ENCODE measurements at regions not wholly inside any gene's neighbourhood (a gene's known extent, or its start where the extent isn't known, plus 50 kb on each side); places are given as distances from the start of the nearest gene placed in this dataset.

DNA sequence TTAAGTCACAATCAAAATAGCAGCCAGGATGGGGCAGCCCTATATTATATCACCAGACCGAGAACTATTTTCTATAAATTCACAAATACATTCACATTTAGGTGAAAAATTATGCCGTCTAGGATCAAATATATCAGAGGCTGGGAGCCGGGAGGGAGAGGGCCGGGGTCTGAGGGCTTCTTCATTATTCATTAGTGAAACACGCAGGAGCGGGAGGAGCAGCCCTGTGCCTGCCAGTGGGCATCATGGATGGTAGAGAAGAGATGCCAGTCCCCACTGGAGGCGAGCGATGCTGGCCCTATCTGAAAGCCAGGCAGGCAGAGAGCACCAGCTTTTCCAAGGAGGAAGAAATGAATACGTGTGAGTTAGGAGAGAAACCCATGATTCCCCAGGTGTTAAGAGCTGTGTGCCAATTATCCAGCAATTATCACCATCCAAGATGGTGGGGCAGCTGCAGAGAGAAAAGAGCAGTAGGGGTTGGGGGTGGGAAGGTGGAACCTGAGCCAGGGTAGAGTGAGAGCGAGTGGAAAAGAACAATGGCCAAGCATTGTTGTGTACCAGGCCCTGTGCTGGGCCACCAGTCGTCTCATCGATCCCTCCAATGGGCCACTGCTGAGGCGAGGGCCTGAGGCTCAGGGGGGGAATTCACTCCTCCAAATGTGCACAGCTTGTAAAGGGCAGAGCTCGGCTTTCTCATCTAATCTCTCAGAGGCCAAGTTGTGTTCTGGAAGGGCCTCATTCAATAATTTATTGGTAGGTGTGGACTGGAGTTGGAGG lies 261.3 kb upstream of the TLE3 start:
- no peak for DNase-seq

DNA sequence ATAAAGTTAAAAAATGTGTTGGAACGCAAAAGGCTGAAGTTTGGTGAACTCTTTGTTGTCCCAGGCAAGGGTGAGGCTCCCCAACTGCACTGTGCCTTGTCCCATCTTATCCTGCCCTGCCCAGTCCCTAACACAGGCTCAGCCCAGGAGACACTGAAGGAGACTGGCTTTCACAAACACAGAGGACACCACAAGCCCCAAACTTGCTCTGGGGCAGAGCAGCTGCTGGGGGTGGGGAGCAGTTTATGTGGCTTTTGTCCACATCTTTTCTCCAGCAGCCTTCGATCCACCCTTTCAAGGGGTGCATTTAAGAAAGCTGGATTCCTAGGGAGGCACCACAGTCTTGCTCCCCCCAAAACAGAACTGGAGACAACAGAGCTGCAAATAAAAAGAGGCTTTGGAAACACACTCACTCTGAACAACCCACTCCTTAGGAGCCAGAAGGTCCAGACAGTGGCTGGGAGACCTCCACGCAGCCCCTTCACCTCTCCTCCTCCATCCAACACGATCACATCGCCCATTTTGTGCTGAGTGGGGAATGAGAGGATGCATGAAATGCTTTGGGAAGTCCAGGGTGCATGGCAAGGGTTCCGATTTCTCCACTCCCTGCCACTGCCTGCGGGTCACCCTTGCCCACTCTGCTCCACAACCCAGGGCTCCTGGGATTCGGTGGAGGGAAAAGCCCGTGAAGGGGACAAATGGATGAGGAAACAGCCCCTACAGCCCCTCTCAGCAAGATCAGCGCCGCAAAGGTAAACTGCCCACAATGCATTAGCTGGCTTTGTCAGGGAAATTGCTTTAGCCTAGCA lies 260.5 kb upstream of the TLE3 start:
- DNase-seq, result no peak

DNA sequence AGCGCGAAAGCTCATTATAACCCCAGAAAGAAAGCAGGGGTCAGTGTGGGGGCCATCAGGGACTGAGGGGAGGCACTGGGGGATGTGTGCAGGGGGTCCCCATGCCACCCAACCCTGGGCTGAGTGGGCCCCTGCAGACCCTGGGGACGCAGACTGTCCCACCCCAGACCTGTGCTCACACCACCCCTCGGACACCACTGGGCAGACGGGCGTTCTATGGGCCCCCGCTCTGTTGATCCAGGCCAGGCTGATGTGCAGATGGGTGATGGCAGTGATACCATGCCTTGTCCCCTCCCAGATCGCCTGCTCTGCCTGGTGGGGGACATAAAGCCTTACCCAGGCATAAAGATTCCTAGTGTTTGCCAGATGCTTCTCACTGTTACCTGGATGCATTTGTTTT lies 259.7 kb upstream of the TLE3 start:
- DNase-seq, result no peak

DNA sequence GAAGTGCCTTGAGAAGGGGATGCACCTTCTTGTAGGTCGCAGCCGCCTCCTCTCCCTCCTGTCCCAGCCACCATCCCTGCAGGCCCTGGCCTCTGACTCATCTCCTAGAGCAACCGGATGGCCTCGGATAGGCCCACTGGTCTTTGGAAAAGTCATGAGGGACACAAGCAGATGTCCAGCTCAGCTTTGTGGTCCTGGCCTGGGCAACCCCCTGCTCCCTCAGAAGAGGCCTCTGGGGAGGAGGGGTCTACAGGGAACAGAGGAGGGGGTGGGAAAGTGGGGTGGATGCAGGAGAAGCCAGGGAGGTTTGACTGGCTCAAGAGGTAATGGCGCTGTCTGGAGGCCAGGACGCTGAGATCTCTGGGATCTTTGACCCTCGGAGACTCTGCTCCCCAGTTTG lies 259.2 kb upstream of the TLE3 start:
- no peak for DNase-seq

DNA sequence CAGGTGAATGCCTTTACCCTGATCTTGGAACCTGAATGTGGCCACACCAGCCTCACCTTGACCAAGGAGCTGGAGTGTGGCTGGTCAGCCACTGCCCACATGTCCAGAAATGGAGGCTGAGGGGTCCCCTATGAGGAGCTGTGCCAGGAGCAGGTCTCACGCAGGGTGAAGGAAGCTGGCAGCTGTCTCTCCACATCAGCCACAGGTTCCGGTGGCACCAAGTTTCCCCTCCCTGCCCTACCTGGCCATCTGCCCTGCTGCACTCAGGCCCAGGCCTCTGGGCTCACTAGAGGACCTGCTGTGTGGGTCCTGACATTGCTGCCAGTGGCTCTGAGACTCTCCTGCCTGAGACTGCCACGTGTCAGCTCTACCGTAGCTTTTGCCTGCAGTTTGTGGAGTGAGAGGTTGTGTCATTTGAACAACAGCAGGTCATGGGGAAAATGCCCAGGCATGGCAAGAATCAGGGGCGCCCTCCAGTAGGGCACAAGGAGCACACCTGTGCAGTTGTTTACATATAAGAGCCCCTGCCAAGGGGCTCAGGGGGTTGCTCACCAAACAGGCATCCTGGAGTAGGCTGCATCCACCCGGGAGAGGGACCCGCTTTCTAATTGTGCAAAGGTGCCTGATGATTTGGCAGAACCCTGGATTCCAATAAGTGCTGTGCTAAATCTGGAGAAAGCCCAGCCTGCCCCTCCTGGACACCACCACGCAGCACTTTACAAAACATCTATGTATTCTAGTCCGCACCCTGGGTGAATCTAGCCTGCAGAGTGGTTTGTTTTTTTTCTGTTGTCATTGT lies 258.5 kb upstream of the TLE3 start:
- DNase-seq, result no peak

DNA sequence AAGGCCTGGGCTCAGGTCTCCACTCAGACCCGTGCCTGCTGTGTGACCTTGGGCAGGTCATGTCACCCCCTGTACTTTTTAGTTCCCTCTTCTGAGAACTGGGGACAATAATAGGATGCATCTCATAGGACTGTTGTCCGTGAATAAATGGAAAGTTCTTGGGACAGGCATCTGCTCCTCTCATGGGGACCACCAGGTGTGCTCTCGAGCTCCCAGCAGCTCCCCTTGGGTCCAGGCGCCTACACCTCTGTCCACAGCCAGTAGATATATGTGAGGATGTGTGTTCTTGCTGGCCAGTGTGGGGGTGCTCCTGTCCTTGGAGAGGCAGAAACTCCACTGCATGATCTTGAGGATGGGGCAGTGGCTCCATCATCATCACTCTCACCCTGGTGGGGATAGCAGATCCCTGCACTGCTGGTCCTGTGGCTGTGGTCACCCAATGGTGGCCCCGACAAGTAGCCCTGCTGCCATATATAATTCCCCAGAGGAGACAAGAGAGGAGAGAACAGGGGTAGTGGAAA lies 257.6 kb upstream of the TLE3 start:
- peak; percentile 4 for DNase-seq

DNA sequence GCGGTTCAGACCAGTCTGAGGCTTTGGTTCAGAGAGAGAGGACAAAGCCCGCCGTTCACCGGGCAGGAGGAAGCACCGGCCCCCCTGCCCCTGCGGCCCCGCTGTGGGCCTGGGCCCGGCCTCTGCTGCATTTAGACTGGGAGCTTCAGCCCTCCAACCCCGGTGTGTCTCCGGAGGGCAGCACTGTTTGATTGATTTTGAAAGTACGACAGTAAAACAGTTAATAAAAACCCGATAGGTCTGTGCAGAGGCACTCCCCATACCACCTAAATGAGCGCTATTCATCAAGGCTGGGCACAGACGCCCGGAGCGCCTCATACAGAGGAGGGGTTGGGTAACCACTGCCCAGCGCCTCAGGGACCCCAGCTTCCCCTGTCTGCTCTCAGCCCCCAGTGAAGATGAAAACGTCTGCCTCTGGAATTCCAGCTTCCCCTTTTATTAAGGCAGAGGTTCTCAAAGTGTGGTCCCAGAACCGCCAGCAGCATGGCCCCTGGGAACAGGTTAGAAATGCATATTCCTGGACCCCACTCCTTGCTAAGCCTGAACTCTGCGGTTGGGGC lies 256.7 kb upstream of the TLE3 start:
- no peak for DNase-seq

DNA sequence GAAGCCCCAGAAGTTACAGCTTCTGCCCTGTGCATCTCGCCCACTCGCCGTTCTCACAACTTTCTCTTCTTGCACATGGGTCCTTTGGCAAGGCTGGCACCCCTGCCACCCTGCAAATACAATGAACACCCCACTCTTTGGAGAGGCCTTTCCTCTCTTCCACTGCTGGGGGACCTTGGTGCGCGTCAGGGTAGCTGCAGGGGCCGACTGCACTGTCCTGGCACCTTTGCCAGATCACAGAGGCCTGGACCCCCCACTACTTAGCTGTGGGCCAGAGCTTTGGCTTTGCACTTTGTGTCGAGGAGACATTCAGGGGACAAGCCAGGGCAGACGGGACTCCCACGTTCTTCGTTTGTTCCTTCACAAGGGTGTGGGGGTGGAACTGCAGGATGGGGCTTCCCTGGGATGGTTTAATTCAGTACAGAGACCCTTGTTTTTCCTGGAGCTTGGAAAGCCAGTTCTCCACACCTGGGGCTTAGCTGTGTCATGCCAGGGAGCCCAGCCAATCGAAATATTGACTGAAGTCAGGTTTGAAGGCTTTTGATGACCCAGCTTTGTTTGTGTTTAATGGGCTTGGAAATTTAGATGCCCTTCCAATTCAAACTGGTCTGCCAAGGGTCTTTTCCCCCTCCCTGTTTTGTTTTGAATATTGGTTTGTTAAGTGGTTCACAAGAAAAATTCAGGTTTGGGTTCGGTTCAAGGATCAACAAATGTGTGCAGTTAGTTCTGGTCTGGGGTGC lies 256.1 kb upstream of the TLE3 start:
- no peak for DNase-seq

DNA sequence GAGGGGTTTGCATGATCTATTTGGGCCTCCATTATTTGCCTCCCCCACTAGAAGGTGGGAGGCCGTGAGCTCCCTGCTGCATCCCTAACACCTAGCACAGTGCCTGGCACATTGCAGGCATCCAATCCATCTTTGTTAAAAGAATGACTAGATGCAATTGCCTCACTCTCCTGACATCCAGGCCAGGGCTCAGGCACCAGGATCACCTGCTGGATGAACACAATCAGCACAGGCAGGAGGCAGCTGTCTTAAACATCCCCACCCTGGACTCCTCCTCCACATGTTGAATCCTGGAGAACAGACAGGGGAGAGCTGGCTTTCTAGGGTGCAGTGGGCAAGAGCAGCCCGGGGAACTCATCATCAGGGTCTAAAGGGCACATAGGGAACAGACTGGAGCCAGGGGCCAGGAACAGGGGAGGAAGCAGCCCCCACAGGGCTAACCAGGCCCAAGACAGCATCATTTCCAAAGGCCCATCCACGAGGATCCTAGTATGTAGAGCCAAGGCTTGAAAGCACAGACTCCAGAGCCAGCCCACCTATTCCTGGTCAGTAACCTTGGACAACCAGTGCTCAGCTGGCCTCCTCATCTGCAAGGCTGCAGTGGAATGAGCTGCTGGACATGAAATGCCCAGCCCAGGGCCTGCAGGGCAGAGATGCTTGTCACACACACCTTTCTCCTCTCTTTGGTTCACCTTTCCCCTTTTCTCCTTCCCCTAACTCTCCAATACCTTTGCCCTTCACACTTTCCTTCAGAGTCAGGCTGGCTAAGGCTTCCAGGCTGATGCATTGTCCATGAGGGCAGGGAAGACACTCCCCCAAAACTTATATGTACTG lies 254.4 kb upstream of the TLE3 start:
- no peak for DNase-seq

DNA sequence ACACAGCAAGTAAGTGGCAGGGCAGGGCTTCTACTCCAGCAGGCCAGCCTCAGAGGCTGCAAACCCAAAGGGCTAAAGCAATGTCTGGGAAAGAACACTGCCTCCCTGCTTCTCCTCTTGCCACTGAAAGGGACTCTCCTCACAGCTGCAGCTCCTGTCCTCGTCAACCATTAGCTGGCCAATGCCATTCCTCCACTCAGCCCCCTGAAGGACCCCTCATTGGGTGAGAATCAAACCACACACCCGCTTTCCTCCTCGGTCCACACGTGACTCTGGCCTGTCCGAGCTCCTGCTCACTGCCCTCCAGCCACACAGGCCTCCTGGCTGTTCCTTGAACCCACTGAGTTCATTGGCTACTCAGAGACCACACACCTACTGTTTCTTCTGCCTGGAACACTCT lies 253.7 kb upstream of the TLE3 start:
- DNase-seq, result no peak

DNA sequence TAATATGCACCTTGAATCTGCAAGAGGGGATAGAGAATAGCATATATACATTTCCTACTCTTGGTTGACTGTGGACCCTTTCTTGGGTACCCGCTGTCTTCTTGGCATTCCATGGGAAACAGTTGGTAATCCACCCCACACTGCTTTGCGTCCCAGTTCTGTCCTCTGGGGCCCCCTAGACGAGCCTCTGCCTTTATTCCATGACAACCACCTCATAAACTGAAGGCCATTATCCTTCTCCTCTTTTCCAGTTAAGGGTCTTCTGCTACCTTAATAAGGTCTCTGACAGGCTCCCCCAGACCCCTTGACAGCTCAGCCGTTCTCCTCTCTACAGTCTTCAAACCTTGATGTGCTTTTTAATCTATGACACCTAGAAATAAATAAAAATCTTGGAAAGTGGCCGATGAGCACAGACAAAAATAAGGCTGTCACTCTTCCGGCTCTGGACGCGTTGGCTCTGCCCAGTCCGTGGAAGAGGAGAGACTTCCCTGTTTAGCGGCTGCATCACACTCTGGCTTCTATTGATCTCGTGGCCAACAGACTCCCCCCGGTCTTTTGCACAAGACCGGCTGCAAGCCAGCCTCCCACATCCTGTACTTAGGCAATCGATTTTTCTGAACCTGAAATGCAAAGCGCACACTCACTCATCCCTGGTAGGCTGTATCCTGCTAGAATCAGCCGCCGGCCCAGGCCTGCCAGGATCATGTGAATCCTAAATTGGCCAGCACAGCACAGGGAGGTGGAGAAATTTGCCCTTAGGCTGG lies 251.0 kb upstream of the TLE3 start:
- DNase-seq, result peak; percentile 31

DNA sequence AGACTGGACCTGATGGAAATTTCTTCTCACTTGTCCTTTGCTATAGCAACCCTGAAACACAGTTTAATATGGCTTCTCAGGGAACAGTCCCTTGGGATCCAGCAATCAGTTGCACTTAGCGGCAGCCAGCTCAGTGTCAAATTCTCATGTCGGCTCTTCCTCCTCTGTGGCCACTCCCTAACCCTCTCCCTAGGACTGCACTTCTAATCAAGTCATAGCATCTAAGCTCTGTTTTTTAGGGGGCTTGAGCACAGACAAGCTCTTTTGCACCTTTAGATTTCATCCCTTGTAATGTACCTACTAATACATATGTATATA lies 250.5 kb upstream of the TLE3 start:
- DNase-seq, result no peak

DNA sequence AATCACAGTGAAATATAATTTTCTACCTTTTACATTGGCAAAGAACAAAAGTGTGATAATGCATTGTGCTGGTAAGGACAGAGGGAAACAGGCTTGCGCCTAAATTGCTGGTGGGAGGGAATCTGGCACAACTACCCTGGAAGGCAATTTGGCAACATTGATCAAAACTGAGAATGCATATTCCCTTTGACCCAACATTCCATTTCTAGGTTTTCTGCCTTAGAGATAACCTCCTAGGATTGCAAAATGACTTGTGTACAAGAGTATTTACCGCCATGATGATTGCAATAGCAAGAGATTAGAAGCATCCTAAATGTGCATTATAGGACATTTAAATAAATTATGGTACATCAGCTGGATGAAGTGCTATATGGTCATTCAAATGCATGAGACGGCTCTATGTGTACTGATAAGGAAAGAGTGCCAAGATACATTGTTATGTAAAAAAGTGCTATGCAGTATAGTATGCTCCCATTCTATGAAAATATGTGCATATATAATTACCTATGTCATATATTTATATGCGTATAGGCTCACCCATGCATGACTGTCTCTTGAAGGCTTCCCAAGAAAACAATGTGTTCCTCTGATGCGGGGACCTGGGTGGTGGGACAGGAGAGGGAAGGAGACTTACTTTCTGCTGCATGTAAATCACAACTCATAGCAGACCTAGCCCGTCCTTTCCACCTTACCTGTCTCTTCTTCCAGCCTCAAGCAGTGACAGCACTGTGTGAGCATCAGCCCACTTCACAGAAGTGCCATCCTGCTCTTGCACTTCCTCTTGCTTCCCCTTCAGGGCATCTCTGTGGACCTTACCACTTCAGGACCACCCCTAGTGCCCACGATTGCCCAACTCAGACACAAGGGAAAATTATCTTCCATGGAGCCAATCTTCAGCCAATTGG lies 249.9 kb upstream of the TLE3 start:
- no peak for DNase-seq

DNA sequence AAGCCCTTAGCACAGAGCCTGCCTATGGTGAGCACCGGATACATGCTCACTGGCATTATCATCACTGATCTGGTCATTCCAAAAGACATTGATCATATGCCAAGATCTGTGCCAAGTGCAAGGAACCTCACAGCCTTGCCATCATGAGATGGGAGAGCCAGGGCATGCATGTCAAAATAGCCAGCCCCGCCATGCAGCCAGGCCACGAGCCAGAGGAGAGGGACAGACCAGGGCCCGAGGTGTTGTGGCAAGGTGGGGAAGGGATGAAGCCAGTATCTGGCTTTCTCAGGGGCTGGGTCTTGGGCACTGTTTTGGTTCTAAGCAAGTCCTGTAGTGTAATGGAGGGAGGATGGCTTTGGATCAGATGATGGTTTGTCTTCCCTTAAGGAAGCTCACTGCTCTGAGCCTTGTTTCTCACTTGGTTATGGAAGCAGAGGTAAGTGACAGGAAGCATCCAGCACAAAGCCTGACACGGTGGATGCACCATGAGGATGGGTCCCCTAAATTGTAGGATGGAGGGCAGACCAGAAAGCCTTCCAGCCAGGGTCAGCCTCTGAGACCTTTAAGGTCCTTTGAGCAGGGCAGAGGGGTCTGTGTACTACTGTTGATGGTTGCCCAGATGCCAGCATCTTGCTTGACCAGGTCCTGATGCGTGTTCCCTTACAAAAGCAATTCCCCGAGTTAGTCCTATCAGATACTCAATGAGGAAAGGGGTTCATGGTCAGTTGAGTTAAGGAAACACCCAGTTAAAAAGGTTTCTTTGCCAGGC lies 247.7 kb upstream of the TLE3 start:
- no peak for DNase-seq

DNA sequence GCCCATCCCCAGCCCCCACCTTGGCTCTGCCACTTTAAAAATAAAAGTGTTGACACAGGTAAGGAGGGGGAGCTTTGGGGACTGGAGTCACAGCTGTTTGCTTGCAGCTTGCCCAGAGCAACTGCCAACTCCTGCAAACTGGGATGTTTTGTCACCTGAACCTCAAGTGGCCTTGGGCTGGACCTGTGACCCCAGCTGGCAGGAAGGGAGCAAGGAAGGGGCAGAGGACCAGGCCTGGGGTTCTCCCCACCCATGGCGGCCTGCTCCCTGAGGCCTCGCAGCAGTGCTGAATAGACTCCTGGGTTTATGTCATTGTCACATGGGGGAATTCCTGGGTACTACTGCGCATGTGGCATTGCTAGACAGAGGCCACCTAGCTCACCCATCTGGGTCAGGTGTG lies 246.9 kb upstream of the TLE3 start:
- DNase-seq, result no peak

DNA sequence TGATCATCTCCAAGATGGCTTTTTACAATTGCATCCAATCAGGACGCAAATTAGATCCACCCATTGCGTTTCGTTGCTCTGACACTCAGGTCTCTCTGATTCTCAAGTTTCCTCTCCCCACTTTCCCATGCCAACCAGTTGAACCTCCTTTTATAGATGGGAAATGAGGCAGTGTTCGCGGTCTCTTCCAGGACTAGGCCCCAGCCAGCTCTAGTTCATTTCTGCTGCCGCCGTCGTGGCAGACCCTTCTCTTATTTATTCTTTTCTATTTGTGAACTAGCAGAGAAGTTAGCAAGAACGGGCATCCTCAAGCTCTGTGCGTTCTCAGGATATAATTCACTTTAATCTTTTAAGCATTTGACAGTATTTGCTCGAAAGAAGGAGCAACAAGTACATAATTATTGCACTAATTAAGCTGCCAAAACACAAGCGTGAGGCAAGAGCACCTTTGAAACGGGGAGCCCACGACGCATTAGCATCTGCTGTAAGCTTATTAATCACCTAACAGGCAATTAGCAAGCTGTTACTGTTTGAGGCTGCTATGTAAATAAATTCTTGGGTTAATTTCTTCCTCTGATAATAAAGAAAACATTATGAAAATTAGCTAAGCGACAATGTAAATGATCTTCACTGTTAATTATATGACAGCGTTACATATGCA lies 246.4 kb upstream of the TLE3 start:
- DNase-seq, result no peak

DNA sequence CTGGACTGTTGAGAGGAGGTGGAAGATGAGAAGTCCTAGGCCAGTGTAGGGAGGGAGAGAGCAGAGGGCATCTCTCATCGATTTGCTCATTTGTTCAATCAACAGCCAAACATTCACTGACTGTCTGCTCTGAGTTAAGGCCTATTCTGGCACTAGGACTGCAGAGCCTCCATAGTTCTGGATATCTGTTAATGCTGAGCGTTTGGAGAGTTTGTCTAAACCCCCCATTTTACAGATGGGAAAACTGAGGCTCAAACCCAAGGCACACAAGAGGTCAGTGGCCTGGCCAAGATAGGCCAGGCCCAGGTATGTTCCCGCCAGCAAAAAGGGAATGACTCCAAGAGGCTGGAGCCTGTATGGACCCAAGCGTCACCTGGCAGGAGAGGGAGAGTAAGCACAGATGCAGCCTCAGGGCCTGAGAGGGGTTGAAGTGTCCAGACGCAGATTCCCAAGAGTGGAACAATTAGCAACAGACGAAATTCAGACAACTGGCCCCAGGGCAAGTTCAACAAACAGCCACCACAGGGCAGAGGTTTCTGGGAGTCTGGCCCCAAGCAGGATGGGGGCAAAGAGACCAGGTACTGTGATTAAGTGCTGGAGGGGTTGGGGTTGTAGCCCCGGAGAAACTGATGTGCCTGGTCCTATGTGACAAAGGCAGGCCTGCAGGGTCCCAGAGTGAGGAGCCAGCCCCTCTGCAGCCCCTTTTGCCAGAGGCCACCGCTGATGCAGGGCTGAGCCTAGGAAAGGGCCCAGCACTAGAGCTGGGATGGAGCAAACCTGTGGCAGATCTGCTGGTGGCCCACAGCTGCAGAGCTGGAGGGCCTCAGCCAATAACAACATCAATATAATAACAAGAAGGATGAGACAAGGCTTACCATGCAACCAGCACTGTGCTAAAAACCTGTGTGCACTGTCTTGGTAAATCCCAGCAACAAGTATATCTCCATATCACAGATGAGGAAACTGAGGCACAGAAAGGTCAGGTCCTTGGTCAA lies 245.1 kb upstream of the TLE3 start:
- no peak for DNase-seq
